Keratinocyte (primary cell): ENCODE measurements at regions not wholly inside any gene's neighbourhood (a gene's known extent, or its start where the extent isn't known, plus 50 kb on each side); places are given as distances from the start of the nearest gene placed in this dataset.

ENCODE experiments used
- DNase-seq: peaks from one replicate; pipeline ENCODE4 v3.0.0-alpha.2; 2011; ENCODE audit warnings: low read depth, missing footprints, low spot score
- FAIRE-seq: peaks from 2 replicates; lab custom pipeline; 2011; peaks lifted over from hg19 to GRCh38; lab: Jason Lieb, UNC
- H2AFZ ChIP-seq: 2 replicates; pipeline ENCODE4 v1.6.0; 2012; ENCODE audit warnings: low read length, control low read depth, inconsistent platforms; ENCODE audit not compliant: control insufficient read depth
- H3K27ac ChIP-seq: 2 replicates; pipeline ENCODE4 v1.5.1; 2011; ENCODE audit warnings: low read length; ENCODE audit not compliant: control insufficient read depth, insufficient read depth
- H3K27me3 ChIP-seq: 3 replicates; pipeline ENCODE4 v1.6.0; 2011; ENCODE audit warnings: low read length; ENCODE audit not compliant: control insufficient read depth, insufficient read depth; ENCODE audit errors: extremely low read depth
- H3K36me3 ChIP-seq, 2 experiments: 2 replicates in 1 of 2; 3 replicates in 1 of 2; pipeline ENCODE4 v1.5.1; 2011; ENCODE audit warnings: low read length in 2 of 2, mild to moderate bottlenecking in 1 of 2; ENCODE audit not compliant: control insufficient read depth in 2 of 2, insufficient read depth in 2 of 2; ENCODE audit errors: extremely low read depth in 1 of 2
- H3K4me1 ChIP-seq: 3 replicates; pipeline ENCODE4 v1.5.1; 2011; ENCODE audit warnings: low read length; ENCODE audit not compliant: control insufficient read depth, insufficient read depth; ENCODE audit errors: extremely low read depth
- H3K4me2 ChIP-seq: 3 replicates; pipeline ENCODE4 v1.6.0; 2011; ENCODE audit warnings: low read depth, low read length; ENCODE audit not compliant: control insufficient read depth, insufficient read depth; ENCODE audit errors: extremely low read depth
- H3K4me3 ChIP-seq, 3 experiments: fragments of 200-600 bp in 1 of 3; sonication (generic) in 1 of 3; 2 replicates in 2 of 3; 3 replicates in 1 of 3; pipeline ENCODE4 v1.5.1; 2011 to 2016; ENCODE audit warnings: low read length in 3 of 3, mild to moderate bottlenecking in 3 of 3, control low read depth in 2 of 3, inconsistent platforms in 1 of 3, low read depth in 1 of 3, mixed read lengths in 1 of 3, mixed run types in 1 of 3, moderate library complexity in 1 of 3; ENCODE audit not compliant: control insufficient read depth in 2 of 3, insufficient read depth in 2 of 3; ENCODE audit errors: extremely low read depth in 1 of 3
- H3K79me2 ChIP-seq: 2 replicates; pipeline ENCODE4 v1.6.0; 2012; ENCODE audit warnings: low read length; ENCODE audit not compliant: control insufficient read depth, insufficient read depth
- H3K9ac ChIP-seq: 3 replicates; pipeline ENCODE4 v1.6.0; 2011; ENCODE audit warnings: low read length; ENCODE audit not compliant: control insufficient read depth, insufficient read depth; ENCODE audit errors: extremely low read depth
- H3K9me1 ChIP-seq: 3 replicates; pipeline ENCODE4 v1.6.0; 2011; ENCODE audit warnings: low read length; ENCODE audit not compliant: control insufficient read depth, insufficient read depth; ENCODE audit errors: extremely low read depth
- H3K9me3 ChIP-seq: 2 replicates; pipeline ENCODE4 v1.5.1; 2012; ENCODE audit warnings: low read depth, low read length; ENCODE audit not compliant: control insufficient read depth
- H4K20me1 ChIP-seq: 3 replicates; pipeline ENCODE4 v1.6.0; 2011; ENCODE audit warnings: low read length; ENCODE audit not compliant: control insufficient read depth, insufficient read depth; ENCODE audit errors: extremely low read depth
- CTCF ChIP-seq, 3 experiments: IDR thresholded peaks in 1 of 3; conservative IDR thresholded peaks in 1 of 3; optimal IDR thresholded peaks in 1 of 3; 2 replicates in 2 of 3; 3 replicates in 1 of 3; pipeline versions ENCODE3 to v1.5.1; 2011; ENCODE audit warnings: low read length in 3 of 3, mild to moderate bottlenecking in 3 of 3, moderate library complexity in 2 of 3, control low read depth in 1 of 3, inconsistent platforms in 1 of 3; ENCODE audit not compliant: insufficient read depth in 2 of 3; ENCODE audit errors: extremely low read depth in 1 of 3
- EZH2 ChIP-seq: IDR thresholded peaks from one replicate; pipeline ENCODE4 v1.6.1; 2012; ENCODE audit warnings: inconsistent platforms, mild to moderate bottlenecking, low read length, moderate library complexity
- dilution Hi-C: fragments of 300-500 bp; cut with MboI; formaldehyde crosslinking; loops from one replicate; pipeline ENCODE4 v1.7.0; 2020; ENCODE audit warnings: low sequenced_read_pairs; ENCODE audit not compliant: extremely low pct_ligation_motif_present

DNA sequence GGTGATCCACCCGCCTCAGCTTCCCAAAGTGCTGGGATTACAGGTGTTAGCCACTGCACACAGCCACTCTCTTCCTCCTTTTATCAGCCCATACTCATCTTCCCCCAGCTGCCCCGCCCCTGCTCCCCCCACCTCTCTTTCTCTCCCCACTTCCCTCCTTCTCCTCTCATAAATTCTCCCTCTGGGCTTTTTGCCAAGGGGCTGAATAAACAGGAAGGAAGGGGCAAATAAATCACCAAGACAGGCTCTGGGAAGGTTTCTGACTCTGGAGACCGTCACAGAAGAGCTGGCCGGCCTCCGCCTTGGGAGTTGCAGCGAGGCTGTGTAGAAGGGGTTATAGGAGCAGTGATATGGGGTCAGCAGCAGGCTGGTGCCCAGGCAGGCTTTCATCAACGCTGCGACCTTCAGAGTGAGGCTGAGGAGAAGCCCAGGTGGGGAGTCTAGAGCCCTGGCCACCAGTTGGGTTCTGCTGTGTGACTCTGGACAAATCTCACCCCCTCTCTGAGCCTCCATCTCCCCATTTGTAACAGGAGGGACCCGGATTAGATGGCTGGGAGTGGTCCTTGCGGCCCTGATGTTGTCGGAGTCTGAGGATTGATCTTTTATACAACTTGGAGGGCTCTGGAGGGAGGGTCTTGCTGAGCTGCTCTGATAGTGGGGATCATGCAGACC, 62.6 kb upstream of the RASD2 start:
- DNase-seq (no peak), FAIRE-seq (no peak)
- Histone ChIP-seq H3K4me3 (no peak overlapping the region), H3K36me3 (no peaks in the 10 kb centered on the region), H3K79me2 (no peaks in the 10 kb centered on the region), H2AFZ (no peak overlapping the region), H3K27ac (no peak overlapping the region), H3K4me1 (no peaks in the 10 kb centered on the region), H3K9me3 (no peaks in the 10 kb centered on the region), H3K9me1 (no peaks in the 10 kb centered on the region), H3K4me2 (no peak overlapping the region), H4K20me1 (no peaks in the 10 kb centered on the region), H3K27me3 (peaks cover 23% of the 10 kb centered on the region), H3K9ac (no peak overlapping the region)
- no peak for TF ChIP-seq CTCF (optimal IDR thresholded peaks at IDR 0.05 in 1 of 3, IDR thresholded peaks at IDR 0.05 in 1 of 3, conservative IDR thresholded peaks at IDR 0.05 in 1 of 3; ENCODE audit: extremely low read depth in 1 of 3, insufficient read depth in 2 of 3, low read length in 3 of 3)
- TF ChIP-seq EZH2: no peak
- dilution Hi-C loops: no loop called here

- Histone ChIP-seq H3K36me3 (no peaks in the 10 kb centered on the region), H3K4me2 (no peak overlapping the region), H3K9me3 (no peaks in the 10 kb centered on the region), H4K20me1 (no peaks in the 10 kb centered on the region), H3K27me3 (peaks cover 23% of the 10 kb centered on the region), H3K79me2 (no peaks in the 10 kb centered on the region), H3K4me1 (no peaks in the 10 kb centered on the region), H3K9ac (no peak overlapping the region), H3K4me3 (no peak overlapping the region), H2AFZ (no peak overlapping the region), H3K9me1 (no peaks in the 10 kb centered on the region), H3K27ac (no peak overlapping the region)
- FAIRE-seq (no peak), DNase-seq (no peak)
- dilution Hi-C loops: no loop called here
- TF ChIP-seq CTCF (optimal IDR thresholded peaks at IDR 0.05 in 1 of 3, IDR thresholded peaks at IDR 0.05 in 1 of 3, conservative IDR thresholded peaks at IDR 0.05 in 1 of 3; ENCODE audit: extremely low read depth in 1 of 3, insufficient read depth in 2 of 3, low read length in 3 of 3): no peak
- TF ChIP-seq EZH2: no peak
Measured at GRCh38 chr22:35478633-35479107, 62.0 kb upstream of the RASD2 start.
